KG1 (cell line): ENCODE measurements at regions not wholly inside any gene's neighbourhood (a gene's known extent, or its start where the extent isn't known, plus 50 kb on each side); places are given as distances from the start of the nearest gene placed in this dataset.
A peak's percentile ranks its signal among the peaks of the same experiment; 100 is the strongest.

Experiments used
- DNase-seq: peaks from one replicate; lab custom pipeline; 2025; lab: John Stamatoyannopoulos, UW

DNA sequence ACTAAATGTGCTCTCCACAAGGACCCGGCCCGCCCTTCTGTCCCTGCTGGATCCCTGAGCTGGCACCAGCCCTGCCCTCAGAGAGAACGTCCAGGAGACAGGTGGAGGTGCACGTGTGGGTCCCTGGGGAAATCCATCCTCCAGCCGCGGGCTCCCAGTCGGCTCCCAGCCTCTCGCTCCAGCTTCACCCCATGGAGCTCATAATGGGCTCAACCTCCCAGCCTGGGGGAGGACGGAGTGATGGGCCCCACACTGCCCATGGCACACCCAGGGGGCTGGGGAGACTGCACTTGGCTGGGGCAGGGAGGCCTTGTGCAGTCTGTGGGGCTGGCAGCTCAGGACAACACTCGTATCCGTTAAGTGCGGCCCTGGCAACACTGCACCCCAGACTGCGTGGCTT lies 250.5 kb downstream of the TMEM121 start:
- DNase-seq: no peak

DNA sequence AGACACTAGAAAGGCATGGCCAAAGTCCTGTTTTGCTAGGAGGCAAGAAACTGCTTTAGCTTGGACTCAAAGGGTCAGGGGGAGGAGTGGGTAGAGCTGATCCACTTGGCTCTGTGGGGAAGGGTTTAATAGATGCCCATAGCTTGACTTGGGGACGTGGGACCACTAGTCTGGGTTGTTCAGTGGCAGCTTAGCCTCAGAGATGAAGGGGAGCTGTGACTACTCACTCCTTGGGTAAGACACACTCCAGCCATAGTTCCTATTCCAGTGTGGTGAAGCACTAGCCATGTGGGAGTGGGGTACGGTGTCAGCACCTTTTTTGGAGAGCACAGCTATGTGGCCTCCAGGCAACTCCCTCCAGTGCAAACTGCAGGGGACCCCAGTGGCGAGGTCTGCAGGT lies 257.3 kb downstream of the TMEM121 start:
- no peak for DNase-seq

DNA sequence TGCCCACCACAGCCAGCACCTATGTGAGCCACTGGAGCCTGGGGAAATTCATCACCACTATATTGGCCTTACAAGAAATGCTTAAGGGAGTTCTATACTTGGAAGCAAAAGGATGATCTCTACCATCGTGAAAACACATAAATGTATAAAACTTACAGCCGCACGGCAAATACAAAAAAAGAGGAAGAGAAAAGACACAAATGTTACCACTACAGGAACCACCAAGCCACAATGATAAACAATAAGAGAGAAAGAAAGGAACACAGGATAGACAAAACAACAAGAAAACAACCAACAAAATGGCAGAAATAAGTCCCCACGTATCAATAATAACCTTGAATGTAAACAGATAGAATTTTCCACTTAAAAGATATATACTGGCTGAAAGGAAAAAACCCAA lies 267.5 kb downstream of the TMEM121 start:
- DNase-seq: no peak

DNA sequence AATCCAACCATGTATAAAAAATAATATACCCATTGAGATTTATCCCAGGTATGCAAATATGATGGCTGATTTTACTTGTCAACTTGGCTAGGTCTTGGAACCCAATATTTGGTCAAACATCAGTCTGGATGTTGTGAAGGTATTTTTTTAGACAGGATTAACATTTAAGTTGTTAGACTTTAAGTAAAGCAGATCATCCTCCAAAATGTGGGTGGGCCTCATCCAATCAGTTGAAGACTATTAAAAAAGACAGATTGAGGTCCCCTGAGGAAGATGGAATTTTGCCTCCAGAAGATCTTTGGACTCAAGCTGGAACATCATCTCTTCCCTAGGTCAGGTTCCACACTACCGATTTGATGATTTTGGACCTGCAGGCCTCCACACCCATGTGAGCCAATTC lies 271.2 kb downstream of the TMEM121 start:
- no peak for DNase-seq

DNA sequence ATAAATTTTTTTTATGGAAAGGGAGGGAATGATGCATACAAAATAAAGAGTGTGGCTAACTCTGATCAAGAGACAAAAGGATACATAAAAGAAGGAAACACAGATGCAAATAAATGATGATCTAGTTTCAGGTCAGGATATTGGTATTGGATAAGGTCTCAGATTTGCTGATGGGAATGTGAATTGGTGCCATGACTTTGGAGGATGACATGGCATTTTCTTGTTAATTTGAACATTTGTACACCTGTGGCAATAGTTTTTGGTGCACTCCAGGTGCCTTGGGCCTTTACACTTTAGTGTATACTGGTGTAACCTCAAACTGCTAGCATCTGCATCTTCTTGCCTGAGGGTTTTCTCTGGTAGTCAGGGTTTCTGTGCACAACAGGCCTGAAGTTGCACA lies 279.3 kb downstream of the TMEM121 start:
- no peak for DNase-seq

DNA sequence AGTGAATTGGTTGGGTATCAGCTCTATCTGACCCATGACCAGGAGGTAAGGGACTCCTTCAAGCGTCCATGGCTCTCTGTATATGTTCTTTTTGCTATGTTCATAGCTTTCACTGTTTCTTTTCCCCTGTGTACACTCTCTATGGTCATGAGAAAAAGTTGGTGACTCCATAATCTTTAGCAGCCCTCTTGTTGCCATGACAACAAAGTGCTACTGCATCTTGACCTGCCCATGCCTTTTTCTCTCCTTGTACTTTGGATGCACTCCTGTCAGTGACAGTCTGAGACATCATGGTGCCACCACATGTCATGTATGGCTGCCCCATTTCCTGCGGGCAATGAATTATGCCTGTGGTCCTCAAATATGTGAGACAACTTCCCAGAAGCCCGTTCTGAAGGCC lies 280.2 kb downstream of the TMEM121 start:
- DNase-seq: no peak

DNA sequence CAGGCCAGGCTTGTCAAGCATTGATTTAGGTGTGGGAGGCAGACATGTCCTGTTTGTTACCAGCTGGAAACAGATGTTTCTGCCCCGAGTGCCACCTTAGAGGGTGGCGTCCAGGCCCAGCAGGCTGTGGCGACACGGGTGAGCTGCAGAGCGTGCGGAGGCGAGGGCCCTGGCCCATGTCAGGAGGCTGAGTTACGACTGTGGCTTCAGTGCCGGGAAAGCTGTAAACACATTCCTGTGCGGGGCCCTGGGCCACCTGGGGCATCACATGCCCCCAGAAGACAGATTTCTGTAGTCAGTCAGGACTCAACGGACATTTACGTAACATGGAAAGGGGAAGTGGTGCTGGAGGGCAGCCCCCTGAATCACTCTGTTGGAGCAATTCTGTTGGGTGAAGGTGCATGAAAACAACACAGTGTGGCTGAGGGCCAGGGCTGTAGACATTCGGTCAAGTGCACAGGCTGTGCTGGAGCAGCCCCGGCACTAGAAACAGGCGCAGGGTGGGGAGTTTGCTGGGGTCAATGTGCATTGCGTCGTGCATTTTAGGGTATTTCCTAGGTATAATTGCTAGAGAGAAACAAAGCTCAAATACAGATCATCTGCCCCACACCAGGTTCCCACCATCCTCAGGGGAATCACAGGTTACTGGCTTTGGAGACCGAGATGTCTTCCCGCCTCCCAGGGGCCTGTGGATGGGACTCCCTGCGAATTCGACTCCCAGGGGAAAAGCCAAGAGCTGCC lies 291.8 kb downstream of the TMEM121 start:
- DNase-seq: peak; percentile 74

DNA sequence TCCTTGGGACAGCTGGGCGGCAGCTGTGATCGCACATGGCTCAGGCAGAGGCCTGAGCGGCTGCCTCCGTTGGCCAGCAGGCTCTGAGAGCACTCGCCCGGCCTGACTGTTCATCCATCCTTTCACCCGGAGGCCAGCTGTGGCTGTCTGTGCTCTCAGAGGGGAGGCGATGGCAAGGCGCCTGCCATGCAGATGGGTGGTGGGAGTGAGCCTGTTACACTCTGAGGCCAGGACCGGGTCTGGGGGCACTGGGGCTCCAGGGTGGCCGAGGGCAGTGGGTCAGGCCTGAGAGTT lies 292.3 kb downstream of the TMEM121 start:
- no peak for DNase-seq

DNA sequence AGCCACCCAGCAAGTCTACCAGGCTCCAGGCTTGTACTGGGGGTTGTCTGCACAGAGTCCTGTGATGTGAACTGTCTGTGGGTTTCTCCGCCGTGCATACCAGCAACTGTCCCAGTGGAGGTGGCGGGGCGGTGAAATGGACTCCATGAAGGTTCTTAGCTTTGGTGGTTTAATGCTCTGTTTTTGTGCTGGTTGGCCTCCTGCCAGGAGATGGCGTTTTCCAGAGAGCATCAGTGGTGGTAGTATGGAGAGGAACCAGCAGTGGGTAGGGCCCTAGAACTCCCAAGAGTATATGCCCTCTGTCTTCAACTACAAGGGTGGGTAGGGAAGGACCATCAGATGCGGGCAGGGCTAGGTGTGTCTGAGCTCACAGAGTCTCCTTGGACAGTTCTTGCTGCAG lies 303.8 kb downstream of the TMEM121 start:
- DNase-seq: no peak

DNA sequence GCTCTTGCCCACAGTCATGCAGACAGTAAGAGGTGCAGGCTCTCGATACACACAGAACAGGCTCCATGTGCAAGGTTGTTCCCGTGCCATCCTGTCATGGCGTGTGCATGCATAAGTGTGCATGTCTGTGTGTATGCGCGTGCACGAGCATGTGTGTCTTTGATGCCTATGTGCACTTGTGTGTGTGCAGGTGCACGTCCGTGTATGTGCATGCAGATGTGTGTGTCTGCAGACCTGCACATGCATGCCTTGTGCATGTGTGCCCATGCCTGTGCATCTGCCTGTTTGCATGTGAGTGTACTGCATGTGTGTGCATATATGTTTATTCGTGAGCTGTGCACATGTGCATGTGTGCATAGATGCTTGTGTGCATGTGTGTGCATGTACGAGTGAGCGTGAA lies 309.8 kb downstream of the TMEM121 start:
- DNase-seq: no peak

DNA sequence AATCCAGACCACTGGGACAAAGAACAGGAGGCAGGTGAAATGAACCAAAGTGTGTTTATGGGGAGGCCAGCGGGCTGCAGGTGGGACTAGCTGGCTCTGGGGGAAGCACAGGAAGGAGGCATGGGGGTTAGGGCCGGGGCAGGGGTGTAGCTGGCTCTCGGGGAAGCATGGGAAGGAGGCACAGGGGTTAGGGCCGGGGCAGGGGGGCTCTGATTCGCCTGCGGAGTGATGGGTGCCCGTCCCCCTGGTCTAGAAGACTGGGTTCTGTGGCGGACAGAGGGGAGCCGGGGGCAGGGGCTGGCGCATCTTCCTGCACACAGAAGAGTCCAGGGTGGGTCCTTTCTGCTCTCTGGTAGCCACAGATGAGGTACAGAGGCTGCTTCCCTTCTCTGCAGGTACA lies 310.3 kb downstream of the TMEM121 start:
- no peak for DNase-seq

DNA sequence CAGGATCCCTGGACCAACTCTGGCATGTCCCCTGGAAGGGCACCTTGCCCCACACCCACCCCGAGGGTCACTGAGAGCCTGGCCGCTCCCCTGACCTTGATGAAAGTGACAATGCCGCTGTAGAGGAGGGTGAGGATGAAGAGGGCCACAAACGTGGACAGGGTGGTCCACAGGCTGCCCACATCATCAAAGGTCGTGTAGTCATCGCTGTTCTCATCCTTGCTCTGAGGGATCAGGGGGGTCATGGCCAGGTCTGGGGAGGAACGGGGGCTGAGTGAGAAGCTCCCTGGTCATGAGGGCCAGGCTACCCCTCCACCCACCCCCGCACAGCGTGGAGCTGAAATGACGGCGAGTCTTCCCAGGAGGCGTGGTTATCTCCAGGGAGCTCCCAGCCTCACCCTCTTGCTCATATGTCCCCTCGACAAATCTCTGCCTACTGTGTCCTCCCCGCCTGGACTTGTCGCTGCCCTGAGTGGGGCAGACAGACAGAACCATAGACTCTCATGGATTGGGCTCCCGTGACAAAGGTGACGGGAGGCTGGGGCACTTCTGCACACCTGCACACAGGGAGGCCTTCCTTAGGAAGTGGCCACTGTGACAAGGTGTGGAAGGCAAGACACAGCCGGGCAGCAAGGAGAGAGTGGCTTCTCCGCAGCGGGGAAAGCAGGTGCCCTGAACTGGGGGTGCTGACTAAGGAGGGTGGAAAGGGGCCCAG lies 311.1 kb downstream of the TMEM121 start:
- no peak for DNase-seq

DNA sequence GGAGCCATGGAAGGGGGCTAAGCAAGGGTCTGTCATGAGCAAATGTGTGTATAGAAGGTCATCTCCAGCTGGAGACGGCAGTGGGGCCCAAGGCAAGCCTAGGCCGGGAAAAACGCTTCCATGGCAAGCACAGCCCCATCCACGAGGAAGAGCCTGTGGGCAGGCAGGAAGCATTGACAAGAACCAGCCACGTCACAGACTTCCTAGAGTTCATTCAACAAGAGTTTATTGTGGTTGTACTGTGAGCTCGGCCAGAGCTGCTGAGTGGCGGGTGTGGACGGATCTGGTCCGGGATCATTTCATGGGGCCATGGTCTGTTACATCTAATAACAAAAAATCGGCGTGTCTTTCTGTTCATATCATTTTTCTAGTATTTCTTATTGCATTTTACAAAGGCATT lies 311.7 kb downstream of the TMEM121 start:
- no peak for DNase-seq

DNA sequence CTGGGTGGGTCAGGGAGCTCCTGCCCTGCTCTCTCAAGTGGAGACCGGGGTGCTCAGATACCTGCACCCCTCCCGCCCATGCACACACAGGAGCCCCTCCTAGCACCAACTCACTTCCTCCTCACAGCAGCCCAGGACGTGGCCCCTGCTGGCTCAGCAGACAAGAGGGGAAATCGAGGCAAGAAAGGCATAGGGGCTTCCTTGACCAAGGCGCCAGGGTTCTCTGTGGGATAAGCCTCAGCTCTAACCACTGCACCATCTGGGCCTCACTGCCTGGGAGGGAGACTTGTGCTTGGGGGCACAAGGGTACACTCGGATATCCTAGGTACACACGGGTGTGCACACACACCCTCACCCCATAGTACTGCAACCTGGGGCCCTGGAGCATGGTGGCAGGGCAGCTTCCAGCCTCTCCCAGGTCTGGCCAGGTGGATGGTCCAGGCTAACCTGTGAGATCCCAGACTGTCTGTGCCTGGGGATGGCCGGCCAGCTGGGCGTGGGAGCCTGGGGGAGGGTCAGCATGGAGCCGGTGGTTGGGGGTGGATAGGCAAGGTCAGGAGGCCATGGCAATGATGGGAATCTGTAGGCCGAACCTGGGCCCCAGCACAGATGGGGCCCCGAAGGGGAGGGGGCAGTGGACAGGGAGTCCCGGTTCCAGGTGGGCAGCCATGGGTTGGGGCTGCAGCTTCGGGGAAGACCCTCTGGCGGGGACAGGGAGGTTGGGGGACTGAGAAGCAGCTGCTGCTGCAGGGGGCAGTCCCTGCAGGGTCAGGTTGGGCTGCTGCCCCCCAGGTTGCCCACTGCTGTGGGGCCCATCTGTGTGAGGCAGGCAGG lies 312.4 kb downstream of the TMEM121 start:
- DNase-seq: no peak

DNA sequence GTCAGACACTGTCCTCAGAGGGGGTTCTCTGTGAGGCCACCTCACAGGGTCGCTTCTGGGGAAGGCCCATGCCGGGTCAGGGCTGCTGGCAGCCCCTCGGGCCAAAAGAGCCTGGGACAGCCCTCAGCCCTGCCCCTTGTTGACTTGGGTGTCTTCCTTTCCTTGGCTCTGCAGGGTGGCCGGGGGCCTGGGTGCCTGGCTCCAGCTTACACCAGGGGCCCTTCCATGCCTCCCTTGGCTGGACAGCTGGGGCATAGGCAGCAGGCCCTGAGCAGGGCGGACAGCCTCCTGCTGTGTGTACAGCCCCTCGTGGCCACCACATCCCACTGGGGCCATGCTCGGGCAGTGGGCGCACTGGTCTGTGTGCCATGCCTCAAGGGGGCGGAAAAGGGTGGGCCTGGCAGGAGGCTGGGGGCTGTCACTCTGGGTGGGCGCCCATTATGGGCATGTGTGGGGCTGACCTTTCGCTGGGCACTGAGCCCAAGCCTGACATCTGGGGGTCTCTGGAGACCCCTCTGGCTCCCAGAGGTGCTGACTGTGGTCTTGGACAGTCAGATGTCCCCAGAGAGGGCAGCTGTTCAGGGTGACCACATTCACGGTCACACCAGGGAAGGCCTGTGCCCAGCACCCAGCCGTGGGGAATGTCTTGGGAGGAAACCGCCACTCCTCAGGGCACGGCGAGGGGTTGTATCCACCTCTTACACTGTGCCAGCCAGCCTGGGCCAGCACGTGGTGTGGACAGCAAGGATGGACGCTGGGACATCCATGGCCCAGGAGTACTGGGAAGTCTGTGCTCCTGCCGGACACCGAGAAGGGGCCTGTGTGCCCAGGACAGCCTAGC lies 313.3 kb downstream of the TMEM121 start:
- DNase-seq: no peak

DNA sequence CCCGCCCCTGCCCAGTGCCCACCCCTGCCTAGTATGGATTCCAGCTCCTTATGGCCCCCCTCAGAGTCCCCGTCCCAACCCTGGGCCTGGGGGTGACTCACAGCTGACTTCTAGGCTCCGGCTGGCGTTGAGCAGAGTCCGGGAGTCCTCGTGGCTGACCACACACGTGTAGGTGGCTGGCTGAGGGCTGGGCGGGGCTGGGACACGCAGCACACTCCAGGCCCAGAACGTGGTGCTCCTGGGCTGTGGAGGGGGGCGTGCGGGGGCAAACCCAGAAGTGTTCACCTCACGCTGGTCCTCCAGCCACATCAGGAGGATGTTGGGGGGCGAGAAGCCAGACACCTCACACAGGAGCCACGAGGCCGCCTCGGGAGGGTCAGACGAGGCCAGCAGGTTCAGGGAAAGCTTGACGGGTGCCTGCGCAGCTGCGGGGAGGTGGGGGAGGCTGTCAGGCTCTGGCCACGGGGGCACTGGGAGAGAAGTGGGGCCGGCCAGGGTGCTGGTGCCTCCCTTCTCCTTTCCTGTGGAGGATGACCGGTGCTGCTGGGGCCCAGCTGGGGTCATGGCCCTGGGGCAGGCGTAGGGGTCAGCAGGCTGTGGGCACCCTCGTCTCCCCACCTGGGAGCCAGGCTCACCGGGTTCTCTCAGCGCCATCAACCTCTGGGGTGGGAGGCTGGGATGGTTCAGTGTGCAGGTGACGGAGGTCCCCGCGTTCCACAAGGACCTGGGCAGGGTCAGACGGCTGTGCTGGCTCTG lies 314.1 kb downstream of the TMEM121 start:
- no peak for DNase-seq

DNA sequence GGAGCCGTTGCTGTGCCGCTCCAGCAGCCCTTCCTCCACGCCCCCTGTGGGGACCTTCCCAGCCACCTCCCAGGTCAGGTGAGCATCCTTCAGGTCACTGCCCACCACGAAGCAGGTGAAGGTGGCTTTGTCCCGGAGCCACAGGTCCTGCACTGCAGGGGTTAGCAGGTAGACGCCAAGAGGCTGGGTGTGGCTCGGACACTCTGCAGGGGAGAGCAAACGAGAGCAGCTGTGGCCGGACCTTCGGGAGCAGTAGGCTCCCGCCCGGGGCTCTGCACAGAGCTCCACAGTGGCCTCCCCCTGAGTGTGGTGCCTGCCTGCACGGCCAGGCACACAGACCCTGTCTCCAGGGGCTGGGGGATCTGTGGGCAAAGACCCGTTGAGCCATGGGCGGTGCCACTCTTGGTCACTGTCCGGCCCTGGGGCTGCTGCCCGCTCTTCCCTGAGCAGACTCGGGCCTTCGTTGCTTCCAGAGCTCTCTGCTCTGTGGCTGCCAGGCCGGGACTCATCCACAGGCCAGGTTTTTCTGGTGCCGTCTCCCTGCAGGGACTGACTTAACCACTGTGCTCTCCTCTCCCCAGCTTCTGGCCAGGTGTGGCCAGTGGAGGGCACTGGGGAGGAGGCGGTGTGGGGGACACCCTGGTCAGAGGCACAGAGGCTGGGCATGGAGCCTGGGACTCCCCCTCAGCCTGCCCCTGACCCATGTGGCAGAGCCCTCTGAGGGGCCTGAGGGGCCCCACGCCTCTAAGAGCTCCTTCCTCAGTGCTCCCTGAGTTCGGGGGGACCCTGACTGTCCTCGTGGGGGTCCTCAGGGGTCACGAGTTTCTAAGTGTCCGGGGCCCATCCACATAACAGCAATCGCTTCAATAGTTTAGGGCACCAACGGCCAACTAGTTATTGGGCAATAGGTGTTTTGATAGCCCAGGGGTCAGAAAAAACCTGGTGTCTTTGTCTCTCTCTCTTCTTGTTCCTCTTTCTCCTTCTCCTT lies 314.9 kb downstream of the TMEM121 start:
- DNase-seq: no peak

DNA sequence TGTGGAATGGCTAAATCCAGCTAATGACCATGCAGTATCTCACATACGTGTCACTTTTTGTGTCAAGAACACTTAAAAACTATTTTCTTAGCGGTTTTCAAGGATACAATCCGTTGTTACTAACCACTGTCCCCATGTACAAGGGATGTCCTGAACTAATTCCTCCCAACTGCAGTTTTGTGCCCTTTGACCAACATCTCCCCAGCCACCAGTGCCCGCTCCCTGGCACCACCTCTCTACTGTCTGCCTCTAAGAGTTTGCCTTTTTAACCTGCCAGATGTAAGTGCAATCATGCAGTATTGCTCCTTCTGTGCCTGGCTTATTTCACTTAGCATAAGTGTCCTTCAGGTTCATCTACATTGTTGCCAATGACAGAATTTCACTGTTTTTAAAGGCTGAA lies 315.7 kb downstream of the TMEM121 start:
- DNase-seq: no peak

DNA sequence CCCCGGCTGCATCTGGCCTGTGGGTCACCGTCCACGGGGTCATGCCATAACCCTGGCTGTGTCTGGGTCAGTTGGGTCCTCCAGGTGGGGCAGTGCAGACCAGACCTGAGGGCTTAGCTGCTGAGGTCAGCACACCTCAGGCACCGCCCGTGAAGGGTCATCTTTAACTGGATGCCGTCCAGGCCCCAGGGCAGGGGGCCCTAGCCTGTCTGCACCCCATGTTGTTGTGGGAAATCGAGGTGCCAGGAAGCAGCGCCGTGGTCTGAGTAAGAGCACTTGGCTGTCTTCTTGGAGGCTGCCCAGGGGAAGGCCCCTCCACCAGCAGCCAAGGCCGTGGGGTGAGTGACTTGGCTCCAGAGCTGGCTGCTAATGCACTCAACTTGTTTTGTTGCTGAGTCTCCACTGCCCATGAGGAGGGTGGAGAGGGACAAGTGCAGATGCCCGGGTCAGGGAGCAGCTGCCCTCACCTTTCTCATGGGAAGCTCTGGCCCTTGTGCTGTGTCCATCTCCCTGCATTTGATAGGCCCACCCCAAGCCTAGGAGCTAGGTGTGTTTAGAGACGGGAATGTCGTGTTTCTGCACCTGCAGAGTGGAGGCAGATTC lies 317.2 kb downstream of the TMEM121 start:
- no peak for DNase-seq
